ENCODE measurements at regions not wholly inside any gene's neighbourhood (a gene's known extent, or its start where the extent isn't known, plus 50 kb on each side); places are given as distances from the start of the nearest gene placed in this dataset.

DNA sequence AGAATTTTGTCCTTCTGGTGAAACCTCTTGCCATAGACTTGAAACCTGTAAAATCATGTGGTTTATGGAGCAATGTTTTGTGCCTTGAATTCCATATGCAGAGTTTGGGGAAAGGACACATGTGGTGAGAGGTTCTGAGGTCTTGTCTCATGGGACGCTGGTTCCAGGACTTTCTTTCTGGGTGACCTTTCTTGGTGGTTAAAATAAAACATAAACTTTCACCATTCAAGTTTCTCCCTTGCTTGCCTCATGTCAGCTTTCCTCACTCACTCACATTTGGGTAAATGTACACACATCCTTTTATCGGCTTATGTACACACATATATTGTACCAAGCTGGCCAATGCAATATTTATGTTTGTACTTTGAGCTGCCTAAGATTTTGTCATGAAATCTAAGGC lies 144.9 kb upstream of the CELF2 start:
- no peak overlapping the region for H3K4me3 ChIP-seq (ENCODE audit: low read depth, low read length)
- TF ChIP-seq, protein P1, sequence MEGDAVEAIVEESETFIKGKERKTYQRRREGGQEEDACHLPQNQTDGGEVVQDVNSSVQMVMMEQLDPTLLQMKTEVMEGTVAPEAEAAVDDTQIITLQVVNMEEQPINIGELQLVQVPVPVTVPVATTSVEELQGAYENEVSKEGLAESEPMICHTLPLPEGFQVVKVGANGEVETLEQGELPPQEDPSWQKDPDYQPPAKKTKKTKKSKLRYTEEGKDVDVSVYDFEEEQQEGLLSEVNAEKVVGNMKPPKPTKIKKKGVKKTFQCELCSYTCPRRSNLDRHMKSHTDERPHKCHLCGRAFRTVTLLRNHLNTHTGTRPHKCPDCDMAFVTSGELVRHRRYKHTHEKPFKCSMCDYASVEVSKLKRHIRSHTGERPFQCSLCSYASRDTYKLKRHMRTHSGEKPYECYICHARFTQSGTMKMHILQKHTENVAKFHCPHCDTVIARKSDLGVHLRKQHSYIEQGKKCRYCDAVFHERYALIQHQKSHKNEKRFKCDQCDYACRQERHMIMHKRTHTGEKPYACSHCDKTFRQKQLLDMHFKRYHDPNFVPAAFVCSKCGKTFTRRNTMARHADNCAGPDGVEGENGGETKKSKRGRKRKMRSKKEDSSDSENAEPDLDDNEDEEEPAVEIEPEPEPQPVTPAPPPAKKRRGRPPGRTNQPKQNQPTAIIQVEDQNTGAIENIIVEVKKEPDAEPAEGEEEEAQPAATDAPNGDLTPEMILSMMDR (IDR thresholded peaks at IDR 0.05; ENCODE audit: borderline replicate concordance, insufficient read depth, low read depth, low read length): no peak

DNA sequence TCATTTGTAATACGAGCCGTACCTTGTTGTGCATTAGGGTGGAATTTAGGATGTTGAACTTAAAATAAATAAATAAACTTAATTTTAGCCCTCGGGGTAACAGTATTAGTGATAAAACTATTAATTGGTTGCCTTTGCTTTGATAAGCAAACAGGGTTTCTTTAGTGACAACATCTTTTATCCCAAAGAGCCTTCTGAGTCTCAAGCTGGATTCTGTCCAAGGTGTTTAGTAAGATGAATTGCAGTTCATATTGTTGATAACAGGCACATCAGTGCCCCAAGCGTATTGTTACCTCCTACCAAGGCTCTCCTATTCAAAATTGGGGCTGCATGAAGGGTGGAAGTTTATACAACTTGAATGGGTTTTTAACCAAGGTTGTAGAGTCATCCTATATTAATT lies 144.4 kb upstream of the CELF2 start:
- no peak overlapping the region for H3K4me3 ChIP-seq (ENCODE audit: low read depth, low read length)
- TF ChIP-seq, protein P1 (IDR thresholded peaks at IDR 0.05; ENCODE audit: borderline replicate concordance, insufficient read depth, low read depth, low read length): no peak

DNA sequence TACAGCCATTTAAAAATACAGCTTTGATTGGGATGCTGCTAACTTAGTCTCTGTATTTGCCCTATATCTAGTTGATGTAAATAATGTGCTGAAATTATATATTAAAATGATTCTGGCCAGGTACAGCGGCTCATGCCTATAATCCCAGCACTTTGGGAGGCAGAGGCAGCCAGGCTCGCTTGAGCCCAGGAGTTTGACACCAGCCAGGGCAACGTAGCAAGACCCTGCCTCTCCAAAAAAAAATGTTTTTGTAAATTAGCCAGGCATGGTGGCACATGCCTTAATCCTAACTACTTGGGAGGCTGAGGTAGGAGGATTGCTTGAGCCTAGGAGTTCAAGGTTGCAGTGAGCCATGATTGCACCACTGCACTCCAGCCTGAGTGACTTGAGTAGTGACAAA lies 143.8 kb upstream of the CELF2 start:
- TF ChIP-seq, protein P1 (IDR thresholded peaks at IDR 0.05; ENCODE audit: borderline replicate concordance, insufficient read depth, low read depth, low read length): no peak
- no peak overlapping the region for H3K4me3 ChIP-seq (ENCODE audit: low read depth, low read length)

DNA sequence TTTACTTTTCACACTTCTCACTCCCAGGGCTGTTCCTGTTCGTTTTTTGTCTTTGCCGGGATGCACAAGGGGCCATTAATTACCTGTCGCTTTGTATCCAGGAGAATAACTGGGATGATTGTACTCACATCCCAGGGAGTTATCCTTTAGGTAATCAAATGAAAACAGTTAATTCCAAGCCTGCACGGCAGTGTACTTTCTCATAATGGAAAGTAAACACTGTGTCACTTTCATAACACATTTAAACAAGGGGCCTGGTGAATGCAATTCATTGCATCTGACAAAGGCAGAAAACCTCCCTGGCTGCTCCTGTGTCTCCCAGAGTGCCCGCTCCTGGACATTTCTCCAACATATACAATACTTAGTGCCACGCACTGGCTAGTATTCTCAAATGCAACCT lies 138.7 kb upstream of the CELF2 start:
- no peak overlapping the region for H3K4me3 ChIP-seq (ENCODE audit: low read depth, low read length)
- TF ChIP-seq, protein P1 (IDR thresholded peaks at IDR 0.05; ENCODE audit: borderline replicate concordance, insufficient read depth, low read depth, low read length): no peak

DNA sequence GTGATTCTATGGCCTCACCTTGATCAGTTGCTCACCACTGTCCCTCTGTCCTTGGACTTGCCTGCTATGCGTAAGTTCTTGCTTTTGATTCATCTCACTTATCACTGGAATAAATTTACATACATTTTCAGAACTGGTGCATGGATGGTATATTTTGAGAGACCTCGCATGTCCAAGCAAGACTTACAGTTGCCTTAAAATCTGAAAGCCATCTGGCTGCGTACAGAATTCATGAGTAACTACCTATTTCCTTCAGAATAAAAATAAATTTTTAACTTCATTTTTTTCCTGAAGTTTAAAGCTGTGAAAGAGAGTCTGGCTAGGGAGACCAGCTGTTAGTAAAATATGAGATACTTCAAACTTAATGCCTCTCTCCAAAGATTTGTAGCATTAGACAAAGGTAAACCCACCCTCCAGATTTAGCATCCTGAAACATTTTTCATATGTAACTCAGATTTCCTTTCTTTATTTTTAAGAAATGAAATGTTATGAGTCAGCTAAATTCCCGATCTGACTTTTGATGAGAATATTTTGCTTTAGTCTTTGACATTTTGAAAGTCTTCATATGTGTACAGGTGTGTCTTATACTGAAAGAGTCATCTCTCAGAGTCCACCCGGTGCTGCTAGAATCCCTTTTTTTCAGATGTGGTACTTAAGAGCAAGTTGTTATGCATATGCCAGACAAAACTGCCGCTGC lies 136.4 kb upstream of the CELF2 start:
- no peak overlapping the region for H3K4me3 ChIP-seq (ENCODE audit: low read depth, low read length)
- TF ChIP-seq, protein P1 (IDR thresholded peaks at IDR 0.05; ENCODE audit: borderline replicate concordance, insufficient read depth, low read depth, low read length): no peak

DNA sequence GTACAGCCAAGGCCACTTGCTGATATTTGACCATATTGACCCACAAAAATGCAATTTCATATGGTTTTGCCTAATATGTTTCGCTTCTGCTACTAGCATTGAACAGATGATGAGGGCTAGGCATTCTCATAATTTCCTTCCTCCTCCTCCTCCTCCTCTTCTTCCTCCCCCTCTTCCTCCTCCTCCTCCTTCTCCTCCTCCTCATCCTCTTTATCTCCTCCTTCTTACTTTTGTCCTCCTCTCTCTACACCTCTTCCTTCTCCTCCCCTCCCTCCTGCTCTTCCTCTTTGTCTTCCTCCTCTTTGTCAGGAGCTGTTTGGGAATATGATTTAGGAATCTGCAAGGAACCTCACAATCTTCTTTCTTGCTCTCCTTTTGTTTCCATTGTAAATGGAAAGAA lies 133.9 kb upstream of the CELF2 start:
- no peak overlapping the region for H3K4me3 ChIP-seq (ENCODE audit: low read depth, low read length)
- TF ChIP-seq, protein P1 (IDR thresholded peaks at IDR 0.05; ENCODE audit: borderline replicate concordance, insufficient read depth, low read depth, low read length): no peak

DNA sequence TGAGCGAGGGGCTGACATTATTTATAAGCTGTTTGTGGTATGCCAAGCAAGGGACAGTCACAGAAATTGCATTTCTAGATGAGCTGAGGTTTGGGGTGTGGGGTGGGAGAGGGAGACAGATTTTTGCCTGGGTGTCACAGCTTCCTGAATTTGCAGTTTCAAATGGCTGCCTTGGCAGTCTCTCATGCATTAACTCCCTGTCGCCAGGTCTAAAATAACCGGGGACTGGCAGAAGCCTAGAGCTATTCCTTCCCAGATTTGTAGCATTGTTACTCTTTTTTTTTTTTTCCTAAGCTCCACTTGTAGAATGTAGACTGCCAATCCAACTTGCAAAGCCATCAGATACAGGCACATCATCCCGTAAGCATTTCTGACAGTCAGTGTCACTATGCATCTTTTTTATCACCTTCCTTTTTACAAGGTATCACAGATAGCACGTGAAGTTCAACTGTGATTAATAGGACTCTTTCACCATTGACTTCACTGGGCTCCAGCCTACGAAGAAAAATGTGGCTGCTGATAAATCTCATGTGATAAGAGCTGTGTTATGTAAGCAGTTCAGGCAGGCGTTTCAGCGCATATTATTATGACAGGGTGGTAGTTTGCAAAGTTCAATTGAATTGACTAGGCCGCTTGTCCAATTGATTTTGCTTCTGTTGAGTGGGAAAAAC lies 130.7 kb upstream of the CELF2 start:
- H3K4me3 ChIP-seq (ENCODE audit: low read depth, low read length): no peak overlapping the region
- TF ChIP-seq, protein P1 (IDR thresholded peaks at IDR 0.05; ENCODE audit: borderline replicate concordance, insufficient read depth, low read depth, low read length): no peak

Data from GM12875 (cell line).